PC-9 (cell line): ENCODE measurements at regions not wholly inside any gene's neighbourhood (a gene's known extent, or its start where the extent isn't known, plus 50 kb on each side); places are given as distances from the start of the nearest gene placed in this dataset.

Experiments used
- EZH2 ChIP-seq: fragments of 200-600 bp; sonication (generic); IDR thresholded peaks from 2 replicates; pipeline ENCODE4 v1.8.0; 2017; ENCODE audit warnings: antibody characterized with exemption, low read depth
- TF ChIP-seq, protein P1 (sequence below): fragments of 200-600 bp; sonication (generic); conservative IDR thresholded peaks from 2 replicates; pipeline ENCODE4 v1.6.1; 2017; ENCODE audit warnings: mixed run types, antibody characterized with exemption, mild to moderate bottlenecking, moderate library complexity

DNA sequence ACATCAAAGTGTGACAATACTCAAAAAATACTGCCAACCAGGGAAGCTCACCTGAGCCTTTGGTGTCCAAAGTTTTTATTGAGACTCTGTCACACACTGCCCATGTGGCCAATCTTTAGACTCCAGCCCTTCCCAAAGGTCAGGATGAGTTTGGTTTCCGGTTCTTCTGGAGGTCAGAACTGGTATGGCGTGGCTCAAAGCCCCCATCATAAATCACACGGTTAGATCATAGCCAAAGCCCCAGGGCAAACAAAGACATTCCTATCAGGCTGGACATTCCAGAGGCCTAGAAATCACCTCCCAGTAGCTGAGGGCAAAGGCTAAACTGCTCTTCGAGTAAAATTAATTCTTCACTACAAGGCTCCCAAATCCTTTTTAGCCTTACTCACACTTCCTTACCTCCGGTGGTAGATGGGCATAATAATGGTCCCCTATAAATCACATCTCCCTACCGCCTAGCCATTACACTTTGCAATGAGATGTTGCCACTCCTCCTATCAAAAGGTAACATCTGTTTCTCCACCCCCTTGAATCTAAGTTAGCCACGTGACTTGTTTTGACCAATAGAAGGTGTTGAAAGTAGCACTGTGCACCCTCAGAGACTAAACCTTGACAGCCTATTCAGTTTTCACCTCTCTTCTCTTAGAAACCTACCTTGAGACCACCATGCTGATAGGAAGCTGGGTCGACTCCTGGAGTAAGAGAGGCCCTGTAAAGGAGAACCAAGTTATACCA lies 137.8 kb upstream of the DUSP21 start:
- TF ChIP-seq, protein P1, sequence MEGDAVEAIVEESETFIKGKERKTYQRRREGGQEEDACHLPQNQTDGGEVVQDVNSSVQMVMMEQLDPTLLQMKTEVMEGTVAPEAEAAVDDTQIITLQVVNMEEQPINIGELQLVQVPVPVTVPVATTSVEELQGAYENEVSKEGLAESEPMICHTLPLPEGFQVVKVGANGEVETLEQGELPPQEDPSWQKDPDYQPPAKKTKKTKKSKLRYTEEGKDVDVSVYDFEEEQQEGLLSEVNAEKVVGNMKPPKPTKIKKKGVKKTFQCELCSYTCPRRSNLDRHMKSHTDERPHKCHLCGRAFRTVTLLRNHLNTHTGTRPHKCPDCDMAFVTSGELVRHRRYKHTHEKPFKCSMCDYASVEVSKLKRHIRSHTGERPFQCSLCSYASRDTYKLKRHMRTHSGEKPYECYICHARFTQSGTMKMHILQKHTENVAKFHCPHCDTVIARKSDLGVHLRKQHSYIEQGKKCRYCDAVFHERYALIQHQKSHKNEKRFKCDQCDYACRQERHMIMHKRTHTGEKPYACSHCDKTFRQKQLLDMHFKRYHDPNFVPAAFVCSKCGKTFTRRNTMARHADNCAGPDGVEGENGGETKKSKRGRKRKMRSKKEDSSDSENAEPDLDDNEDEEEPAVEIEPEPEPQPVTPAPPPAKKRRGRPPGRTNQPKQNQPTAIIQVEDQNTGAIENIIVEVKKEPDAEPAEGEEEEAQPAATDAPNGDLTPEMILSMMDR, result no peak
- no peak for TF ChIP-seq EZH2
